GM21381 (cell line): ENCODE measurements at regions not wholly inside any gene's neighbourhood (a gene's known extent, or its start where the extent isn't known, plus 50 kb on each side); places are given as distances from the start of the nearest gene placed in this dataset.

Experiments
- ATAC-seq: cut with Tn5 transposase; IDR thresholded peaks from one replicate; pipeline ENCODE4 v1.9.1; 2021; ENCODE audit warnings: mild to moderate bottlenecking, moderate library complexity; ENCODE audit not compliant: unreplicated experiment

DNA sequence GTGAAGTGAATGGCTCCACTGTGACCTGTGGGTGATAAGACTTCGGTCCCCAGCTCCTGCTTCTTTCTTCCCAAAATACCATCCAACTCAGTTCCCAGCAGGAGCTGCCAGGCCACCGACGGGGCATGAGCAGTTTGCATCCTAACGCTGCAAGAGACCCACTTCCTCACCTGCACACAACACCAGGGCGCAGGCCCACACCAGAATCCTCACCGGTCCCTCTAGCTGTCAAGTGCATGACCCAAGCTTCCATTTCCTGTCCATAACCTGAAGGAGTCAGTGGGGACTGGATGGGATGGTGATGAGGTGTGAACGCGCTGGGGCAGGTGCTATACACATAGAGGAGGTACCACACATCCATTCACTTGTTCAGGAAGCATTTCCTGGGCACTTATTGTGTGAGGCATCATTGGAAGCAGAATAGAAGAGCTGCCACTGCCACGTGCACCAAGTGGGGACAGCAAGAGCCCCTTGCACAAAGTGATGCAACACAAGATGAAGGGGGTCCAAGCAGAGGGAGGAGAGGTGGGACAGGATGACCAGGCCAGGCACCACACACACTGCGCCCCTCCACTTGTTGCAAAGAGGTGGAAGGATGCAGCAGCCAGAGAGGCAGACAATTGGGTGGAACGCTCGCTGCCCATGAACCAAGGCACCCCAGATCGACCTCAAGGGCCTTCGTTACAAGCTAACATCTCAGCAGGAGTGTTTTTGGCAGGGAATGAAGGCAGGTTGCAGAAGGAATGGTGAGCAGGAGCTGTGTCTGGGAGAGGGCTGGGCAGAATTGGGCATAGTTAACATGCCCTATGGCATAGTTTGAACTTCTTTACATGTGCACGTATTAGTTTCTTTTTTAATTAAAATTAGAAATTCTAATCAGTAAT is 605.8 kb upstream of the MGMT start:
- no peak for ATAC-seq

DNA sequence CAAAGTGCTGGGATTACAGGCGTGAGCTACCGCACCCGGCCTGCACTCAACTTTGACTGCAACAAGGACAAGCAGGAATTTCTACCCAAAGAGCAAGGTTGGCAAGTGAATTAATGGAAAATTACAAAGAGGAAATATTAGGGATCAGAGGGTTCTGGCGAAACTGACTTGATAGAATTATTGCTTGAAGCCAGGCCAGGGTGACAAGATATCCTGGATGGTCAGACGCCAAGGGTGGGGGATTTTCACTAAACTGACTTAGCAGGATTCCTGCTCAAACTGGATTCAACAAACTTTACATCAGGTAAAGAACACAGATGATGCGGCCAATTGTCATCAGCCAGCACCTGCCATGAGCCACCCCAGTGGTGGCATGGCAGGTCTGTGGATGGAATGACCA is 603.6 kb upstream of the MGMT start:
- ATAC-seq: no peak

DNA sequence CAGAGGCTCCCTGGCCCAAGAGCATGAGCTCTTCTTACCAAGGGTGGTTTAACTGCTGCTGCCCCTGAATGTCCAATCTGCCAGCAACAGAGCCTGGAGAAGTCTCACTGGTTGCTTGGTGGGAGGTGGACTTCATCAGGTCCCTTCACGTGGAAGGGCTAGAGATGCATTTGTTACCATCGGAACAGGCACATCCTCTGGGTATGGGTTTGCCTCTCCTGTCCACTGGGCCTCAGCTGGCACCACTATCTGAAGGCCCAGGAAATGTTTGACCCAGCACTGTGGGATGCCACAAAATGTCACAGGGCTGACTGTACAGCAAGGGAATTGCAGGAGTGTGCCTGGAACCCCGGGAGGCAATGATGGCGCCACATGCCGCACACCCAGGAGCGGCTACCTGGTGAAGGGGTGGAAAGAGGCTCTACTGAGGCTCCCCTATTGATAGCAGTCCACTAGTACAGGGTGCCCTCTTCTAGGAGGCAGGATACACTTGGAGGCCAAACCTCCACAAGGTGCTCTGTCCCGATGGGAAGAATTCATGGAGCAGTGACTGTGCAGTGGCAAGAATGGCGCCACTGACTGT is 603.1 kb upstream of the MGMT start:
- no peak for ATAC-seq

DNA sequence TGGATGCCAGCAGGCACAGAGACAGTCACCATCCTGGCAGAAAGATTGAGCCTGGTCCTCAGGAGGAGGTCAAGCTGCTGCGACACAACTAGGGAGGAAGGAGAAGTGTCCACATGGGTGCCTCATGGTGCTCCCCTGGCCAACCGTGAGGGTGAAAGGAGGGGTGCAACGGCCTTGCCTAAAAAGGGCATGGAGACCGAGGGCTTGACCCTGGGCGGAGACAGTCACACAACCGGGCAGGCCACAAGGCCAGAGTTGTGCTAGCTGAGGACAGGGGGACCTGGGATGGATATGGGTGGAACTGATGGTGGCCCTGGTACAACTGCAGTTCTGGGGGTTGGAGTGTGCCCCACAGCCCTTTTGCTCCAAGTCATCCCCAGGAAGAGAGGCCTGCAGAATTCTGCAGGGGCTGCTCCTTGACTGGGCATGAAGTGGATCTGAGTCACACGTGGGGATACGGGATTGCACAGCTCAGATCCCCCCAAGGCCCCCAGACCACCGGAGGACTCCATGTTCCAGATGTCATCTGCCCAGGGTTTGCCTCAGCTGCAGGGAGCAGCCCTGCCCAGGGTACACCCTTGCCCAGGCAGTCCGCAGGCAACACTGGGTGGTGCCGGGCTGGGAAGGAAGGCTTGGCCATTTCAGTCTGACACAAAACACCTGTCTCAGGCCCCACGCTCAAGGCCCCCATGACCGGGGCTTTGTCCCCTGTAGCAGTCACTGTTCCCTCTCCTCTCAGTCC is 602.3 kb upstream of the MGMT start:
- no peak for ATAC-seq

DNA sequence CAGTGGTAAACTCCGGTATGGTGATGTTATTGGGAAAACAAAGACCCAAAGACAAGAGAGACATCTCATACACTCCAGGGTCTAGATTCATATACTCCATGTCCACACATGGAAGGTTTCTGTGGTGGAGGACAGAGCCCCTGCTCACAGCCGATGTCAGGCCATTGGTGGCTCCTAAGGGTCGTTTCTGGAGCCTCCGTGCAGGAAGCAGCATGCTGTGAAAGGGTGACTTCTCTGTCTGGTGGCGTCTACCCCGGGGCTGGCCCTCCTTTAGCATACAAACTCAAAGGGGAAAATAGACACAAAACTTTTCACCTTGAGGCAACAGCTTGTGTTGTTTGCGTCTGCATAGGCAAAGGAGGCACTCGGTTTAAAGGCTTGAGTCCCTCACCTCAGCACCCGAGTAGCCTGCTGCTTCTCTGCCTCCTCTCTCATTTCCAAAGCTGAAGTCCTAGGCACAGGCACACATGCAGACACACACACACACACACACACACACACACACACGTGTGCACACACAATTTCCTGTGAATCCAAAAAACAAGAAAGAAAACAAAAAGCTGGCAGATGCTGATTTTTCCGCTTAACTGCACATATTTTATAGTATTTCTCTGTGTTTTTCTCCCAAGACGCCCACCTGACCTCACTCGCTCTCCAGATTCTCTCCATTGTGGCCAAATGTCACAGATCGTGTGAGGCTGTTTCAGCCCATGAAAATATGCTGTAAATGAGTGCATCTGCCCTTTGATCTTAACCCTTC is 601.4 kb upstream of the MGMT start:
- ATAC-seq: no peak

DNA sequence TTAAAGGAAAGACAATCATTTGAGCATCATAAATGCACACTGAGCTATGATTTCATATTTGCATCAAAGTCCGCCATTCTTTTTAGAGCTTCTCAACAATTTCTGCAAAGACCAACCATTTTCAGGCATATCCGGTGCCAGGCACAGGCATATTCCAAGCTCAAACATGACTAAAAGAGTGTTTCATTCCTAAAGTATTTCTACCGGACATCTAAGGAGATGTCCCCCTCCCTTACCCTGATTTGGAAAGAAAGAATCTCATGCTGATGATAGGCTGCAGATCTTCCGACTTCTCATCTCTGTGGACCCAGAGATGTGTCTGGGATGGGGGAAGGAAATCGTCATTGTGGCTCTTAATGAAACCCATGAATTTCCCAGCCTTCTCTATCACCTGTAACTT is 600.5 kb upstream of the MGMT start:
- no peak for ATAC-seq

DNA sequence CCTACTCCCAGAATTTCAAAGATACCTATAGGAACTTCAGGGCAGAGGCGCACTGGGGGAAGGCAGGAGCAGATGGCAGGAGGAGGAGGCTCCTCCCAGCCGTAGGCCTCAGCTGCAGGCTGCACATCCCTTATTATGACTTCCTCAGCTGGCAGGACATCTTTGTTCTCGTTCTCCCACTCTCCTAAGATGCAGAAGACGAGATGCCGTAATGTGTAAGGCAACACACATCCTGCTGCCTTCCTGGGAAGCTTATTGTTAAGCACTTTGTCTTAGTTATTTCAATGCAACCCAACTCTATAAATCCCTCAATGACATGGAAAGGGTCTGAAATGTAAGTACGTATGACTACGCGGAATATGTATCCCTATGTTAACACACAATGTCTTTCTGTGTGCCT is 599.8 kb upstream of the MGMT start:
- ATAC-seq: no peak

DNA sequence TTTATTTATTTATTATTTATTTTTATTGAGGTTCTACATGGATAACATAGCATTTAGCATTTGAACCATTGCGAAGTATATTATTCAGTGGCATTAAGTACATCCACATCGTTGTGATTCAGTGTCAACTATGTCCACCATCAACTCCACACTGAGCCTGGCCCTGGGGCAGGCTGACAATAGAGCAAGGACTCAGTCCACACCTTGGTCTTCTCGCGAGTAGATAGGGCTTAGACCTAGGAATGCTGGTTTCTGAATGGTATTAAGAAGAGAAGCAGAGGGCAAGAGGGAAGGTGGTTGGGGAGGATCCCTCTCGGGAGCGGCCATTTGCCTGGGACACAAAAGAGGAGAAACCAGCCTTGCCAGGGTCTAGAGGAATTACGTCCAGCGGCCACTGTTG is 599.2 kb upstream of the MGMT start:
- no peak for ATAC-seq

DNA sequence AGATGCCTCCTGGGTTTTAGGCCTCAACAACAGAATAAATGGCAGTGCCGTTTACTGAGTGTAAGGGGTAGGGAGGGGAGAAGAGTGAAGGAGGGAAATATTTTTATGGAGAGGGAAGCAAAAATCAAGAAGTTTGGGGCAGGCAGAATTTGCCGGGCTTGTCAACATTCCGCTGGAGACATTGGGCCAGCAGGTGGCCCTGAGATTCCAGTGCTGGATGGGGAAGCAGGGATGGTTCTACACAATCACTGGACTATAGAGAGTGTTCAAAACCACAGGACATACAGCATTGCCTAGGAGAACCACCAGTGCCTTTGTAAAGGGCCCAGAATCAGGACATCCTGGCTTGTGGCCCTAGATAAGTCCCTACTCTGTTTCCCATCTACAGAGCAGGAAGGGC is 598.6 kb upstream of the MGMT start:
- no peak for ATAC-seq

DNA sequence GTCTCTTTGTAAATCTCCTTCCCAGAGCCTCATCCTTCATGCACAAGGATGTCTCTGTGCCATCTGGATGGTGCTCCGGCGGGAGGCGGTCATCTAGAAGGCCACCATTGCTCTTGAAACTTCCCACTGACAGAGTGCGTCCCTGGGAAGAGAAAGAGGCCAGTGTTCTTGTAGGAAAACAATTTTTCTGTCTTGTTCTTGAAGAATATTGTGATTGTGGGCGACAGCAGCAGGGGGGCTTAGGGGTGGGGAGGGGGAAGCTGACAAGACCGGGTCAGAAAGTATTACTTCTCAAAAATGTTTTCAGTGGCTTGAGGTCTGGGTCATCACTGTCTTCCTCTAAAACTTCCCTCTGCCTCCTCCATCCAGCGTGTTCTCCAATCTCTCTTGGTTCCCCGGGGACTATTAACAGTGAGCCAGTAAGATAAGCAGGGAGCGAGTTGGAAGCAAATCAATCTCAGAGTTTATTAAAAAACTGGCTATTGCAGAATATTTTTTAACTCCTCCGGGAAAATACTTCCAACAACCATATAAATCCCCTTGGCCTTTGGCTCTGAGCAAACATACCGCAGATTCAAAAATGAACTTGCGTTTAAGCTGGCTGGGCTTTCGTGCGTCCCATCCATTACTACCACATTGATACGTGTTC is 597.8 kb upstream of the MGMT start:
- ATAC-seq: no peak

DNA sequence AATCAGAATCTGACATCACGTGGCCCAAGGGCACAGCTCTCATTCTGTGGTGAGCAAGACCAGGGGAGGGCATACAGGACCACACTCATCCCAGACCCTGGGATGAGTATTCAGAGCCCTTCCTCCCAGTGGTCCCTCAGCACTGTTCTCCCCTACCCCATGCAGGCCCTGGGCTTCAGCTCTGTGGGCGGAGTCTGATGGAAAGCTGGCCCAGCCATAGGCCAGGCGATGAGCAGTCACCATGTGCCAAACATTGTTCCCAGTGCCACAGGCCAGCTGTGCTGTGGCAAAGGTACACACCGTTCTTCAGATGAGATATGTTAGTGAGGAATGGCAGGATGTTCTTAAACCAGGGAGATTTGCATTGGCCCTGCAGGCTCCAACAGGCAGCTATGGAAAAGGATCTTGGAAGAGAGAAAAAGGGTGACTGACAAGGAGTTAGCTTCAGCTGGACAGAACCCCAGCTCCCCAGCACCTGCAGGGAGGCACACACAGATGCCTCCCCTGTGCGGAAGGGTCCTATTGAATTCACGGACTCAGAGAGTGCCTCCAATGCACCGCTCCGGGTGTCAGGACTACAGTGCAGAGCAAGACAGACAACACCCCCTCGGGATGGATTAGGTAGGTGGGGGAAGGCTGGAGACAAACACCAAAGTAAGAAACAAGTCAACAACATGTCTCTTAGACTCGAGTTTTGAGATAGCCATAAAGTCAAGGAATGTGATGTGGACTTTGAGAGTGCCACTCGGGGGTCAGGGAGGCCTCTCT is 596.0 kb upstream of the MGMT start:
- ATAC-seq: no peak

DNA sequence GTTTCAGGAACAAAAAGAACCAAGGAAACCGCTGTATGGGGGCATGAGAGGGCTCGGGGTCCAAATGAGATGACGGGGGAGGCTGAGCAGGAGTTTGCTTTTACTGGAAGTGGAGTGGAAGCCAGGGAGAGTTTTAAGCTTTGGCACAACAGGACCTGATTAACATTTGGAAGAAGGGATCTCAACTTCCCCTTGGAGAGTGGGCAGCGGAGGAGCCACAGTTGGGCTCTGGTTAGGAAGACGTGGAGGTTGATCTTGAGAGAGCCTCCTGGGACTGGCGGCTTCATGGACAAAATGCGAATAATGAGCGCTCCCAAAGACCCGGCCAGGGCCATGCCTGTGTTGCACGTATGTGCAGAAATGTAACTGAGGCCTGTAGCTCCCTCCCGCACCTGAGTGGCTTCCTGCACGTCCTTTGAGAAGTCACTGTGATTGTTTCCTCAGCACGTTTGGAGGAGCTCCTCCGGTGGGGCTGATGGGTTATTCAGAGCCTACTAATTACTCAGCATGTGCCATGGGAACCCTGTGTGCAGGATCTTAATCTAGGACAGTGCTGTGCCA is 595.3 kb upstream of the MGMT start:
- no peak for ATAC-seq

DNA sequence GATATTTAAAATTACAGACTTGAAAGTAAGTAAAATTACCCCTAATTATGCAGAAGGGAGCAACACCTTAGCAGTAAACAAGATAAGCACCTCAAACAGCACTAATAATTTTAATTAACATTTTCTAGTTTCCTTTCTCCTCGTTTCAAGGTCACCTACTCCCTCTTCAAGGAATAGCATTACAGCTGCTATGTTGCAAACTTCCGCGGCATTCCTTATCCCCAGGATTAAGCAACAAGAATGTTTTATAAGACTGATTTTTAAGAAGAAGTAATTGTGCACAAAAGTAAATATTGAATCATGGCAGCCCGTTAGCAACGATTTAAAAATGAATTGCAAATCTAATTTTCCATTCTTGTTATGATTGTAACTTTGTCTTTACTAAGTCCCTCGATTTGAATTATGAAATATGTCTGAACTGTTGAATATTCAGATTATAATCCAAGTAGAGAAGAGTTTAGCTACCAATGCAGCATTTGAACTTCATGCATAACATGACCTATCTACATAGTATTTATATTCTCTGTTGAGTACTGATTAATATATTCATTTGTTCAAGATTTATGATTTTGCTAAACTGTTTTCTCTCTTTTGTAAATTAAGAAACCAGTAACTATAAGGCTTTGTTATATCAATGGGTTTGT is 593.5 kb upstream of the MGMT start:
- no peak for ATAC-seq

DNA sequence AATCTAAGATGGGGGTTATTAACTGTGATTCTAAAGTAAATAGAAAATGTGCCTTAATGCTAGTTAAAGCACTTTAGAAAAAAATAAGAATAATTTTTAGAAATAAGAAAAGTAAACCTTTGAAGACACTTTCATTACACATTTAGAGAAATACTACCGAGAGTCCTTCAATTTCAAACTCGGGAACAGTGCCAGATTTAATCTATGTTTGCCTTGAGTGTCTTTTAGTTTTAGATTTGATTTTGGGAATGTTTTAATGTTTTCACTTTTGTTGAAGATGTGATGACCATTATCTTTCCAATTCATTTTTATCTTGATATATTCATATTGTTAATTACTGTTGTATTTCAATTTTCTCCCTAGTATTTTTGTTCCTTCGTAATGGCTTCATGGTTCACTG is 592.7 kb upstream of the MGMT start:
- no peak for ATAC-seq

DNA sequence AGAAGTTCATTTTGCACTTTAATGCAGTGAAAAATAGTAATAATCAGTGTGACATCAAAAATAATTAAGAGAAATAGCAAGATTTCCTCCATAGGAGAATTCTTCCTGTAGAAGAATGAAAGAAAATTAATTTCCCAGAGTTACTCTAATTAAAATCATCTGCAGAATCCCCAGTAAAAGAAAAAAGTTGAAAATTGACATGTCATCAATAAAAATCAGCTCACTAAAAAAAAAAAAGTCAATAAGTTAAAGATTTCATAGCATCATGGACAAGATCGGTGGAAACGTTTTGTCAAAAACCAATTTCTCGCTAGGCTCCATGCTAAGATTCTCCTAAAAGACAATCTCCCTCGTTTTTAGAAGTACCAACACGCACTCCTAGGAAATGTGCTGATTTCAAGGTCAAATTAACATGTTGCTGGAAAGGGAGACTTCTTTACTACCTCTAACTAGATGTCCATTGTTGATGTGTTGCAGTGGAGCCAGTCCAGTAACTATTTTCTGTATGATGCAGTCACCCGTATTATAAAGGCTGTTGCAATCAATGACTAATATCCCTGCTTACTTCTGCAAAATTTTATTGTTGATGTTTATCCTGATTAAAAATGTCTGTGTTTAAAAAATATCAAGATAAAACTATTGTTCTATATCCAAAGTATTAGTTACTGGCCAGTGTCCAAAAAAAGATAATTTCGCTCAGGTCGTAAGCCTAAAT is 591.9 kb upstream of the MGMT start:
- ATAC-seq: no peak

DNA sequence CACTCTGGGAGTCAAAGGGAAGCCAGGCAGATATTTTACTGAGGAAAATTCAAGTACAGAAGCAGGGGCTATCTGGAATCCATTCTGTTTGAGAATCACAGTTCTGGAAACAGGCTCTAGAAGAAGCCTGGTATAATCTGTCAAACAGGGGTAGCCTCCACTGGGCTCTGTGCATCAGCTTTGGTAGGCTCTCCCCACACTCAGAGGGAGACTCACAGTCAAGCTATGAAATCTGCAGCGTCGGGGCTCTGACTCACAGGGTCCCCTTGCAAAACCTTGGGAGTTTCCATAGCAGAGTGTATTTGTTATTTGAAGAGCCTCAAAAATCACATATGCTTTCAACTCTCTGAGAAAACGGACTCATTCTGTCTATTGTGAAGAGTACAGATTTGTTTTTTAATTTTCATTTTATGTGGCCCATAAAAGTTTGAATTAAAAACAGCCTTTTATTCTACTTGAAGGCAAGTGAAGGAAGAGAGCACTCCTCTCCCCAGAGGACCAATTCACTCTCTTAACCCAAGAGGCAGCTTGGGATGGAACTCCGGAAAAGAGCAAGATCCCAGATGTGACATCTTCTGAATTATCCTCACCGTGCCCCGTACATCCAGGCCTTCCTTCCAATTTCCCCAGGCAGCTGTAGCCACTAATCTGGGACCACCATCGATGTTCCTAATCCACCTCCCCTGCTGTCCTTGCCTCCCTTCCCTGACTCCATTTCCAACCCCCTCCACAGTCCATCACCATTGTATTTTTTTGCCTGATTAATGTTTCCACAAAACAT is 590.9 kb upstream of the MGMT start:
- ATAC-seq: no peak

DNA sequence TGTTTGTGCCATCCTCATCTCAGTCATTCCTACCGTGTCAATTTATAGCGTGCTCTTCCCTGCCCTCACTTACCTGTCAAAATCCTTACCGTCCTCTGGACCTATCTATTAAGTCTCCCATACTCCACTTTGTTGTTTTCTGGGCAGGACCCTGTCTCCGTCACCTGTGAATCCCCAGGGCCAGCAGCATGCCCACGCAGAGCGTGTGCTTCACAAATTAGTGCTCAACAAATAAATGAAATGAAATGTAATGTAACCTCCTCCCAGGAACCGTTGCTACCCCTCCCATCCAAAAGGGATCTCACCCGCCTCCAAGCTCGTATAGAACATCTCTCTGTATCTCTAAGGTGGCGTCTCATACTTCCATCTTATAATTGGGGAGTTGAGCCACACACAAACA is 589.9 kb upstream of the MGMT start:
- ATAC-seq: no peak

DNA sequence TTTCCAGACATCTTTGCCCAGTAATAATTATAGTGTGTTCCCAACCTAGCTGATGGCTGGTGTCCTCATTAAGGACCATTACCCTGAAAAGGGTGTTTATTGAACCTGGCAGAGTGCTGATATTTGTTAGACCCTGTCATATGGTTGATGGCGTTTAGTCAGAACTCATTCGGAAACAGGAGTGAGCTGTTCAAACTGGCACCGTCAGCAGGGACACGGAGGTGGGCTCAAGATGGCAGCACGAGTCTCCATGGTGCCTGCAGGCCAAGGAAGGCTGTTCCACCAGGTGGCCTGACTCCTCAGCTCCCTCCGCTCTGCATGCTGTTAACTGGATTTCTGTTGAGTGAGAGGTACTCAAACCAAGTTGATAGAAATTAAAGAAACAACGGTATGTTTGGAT is 589.1 kb upstream of the MGMT start:
- no peak for ATAC-seq
